ENCODE measurements at regions not wholly inside any gene's neighbourhood (a gene's known extent, or its start where the extent isn't known, plus 50 kb on each side); places are given as distances from the start of the nearest gene placed in this dataset.

GRCh38 chr21:18769599-18769998, 366.0 kb upstream of the TMPRSS15 start:
- no peak overlapping the region for H3K9ac ChIP-seq (ENCODE audit: low read length)

GRCh38 chr21:18771845-18772380, 368.3 kb upstream of the TMPRSS15 start:
- H2BK5ac ChIP-seq (ENCODE audit: low read depth, low read length, poor library complexity, severe bottlenecking): no peak overlapping the region
- no peak for DNase-seq
- H2AK5ac ChIP-seq (ENCODE audit: low read length, severe bottlenecking): no peak overlapping the region
- no peak overlapping the region for H4K91ac ChIP-seq (ENCODE audit: low read length)
- no peak overlapping the region for H3K4me3 ChIP-seq (ENCODE audit: insufficient read depth in 1 of 2, low read depth in 1 of 2, low read length in 2 of 2)
- H2BK12ac ChIP-seq (ENCODE audit: low read length in 2 of 2): no peak overlapping the region
- no peak overlapping the region for H3K18ac ChIP-seq (ENCODE audit: low read depth in 1 of 2, low read length in 2 of 2)
- no peak overlapping the region for H3K4ac ChIP-seq (ENCODE audit: low read depth in 1 of 2, low read length in 2 of 2)
- no peak overlapping the region for H2BK15ac ChIP-seq (ENCODE audit: low read depth, poor library complexity, severe bottlenecking)
- no peak overlapping the region for H3K4me2 ChIP-seq (ENCODE audit: low read length, poor library complexity, severe bottlenecking)
- no peak overlapping the region for H4K8ac ChIP-seq (ENCODE audit: low read length)
- no peak overlapping the region for H2BK120ac ChIP-seq (ENCODE audit: low read depth, low read length)
- no peaks in the 10 kb centered on the region for H3K4me1 ChIP-seq (ENCODE audit: control insufficient read depth, insufficient read depth, low read depth, low read length)
- no peak overlapping the region for H2AFZ ChIP-seq (ENCODE audit: low read depth, low read length)
- no peak overlapping the region for H3K14ac ChIP-seq (ENCODE audit: low read length in 2 of 2)
- no peaks in the 10 kb centered on the region for H3K9me3 ChIP-seq (ENCODE audit: control insufficient read depth, low read length)
- no peak overlapping the region for H3K27ac ChIP-seq (ENCODE audit: low read length, poor library complexity, severe bottlenecking)
- no peaks in the 10 kb centered on the region for H3K27me3 ChIP-seq (ENCODE audit: control insufficient read depth in 1 of 2, insufficient read depth in 1 of 2, low read length in 2 of 2)
- no peak overlapping the region for H3K9ac ChIP-seq (ENCODE audit: low read length)
- H3K36me3 ChIP-seq (ENCODE audit: control insufficient read depth in 1 of 2, insufficient read depth in 2 of 2, low read depth in 1 of 2, low read length in 2 of 2): no peaks in the 10 kb centered on the region
- 91% methylated on average over 2 of the region's 4 CpGs for WGBS
- no peaks in the 10 kb centered on the region for H3K79me1 ChIP-seq (replicated peaks; ENCODE audit: low read length, poor library complexity, severe bottlenecking)
- no peak overlapping the region for H3K23ac ChIP-seq (ENCODE audit: low read length in 2 of 2)

More at GRCh38 chr21:18769599-18769998, 366.0 kb upstream of the TMPRSS15 start:
- no peak overlapping the region for H3K18ac ChIP-seq (ENCODE audit: low read depth in 1 of 2, low read length in 2 of 2)
- no peak for DNase-seq
- no peak overlapping the region for H2BK12ac ChIP-seq (ENCODE audit: low read length in 2 of 2)
- no peak overlapping the region for H4K91ac ChIP-seq (ENCODE audit: low read length)
- no peaks in the 10 kb centered on the region for H3K79me1 ChIP-seq (replicated peaks; ENCODE audit: low read length, poor library complexity, severe bottlenecking)
- H2BK120ac ChIP-seq (ENCODE audit: low read depth, low read length): no peak overlapping the region
- H2BK15ac ChIP-seq (ENCODE audit: low read depth, poor library complexity, severe bottlenecking): no peak overlapping the region
- no peak overlapping the region for H3K4me3 ChIP-seq (ENCODE audit: insufficient read depth in 1 of 2, low read depth in 1 of 2, low read length in 2 of 2)
- H3K27me3 ChIP-seq (ENCODE audit: control insufficient read depth in 1 of 2, insufficient read depth in 1 of 2, low read length in 2 of 2): no peaks in the 10 kb centered on the region
- H2BK5ac ChIP-seq (ENCODE audit: low read depth, low read length, poor library complexity, severe bottlenecking): no peak overlapping the region
- H2AK5ac ChIP-seq (ENCODE audit: low read length, severe bottlenecking): no peak overlapping the region
- H3K27ac ChIP-seq (ENCODE audit: low read length, poor library complexity, severe bottlenecking): no peak overlapping the region
- no peak overlapping the region for H2AFZ ChIP-seq (ENCODE audit: low read depth, low read length)
- WGBS: 69% methylated on average over 2 of the region's 2 CpGs
- no peak overlapping the region for H4K8ac ChIP-seq (ENCODE audit: low read length)
- no peaks in the 10 kb centered on the region for H3K9me3 ChIP-seq (ENCODE audit: control insufficient read depth, low read length)
- H3K4me2 ChIP-seq (ENCODE audit: low read length, poor library complexity, severe bottlenecking): no peak overlapping the region
- H3K23ac ChIP-seq (ENCODE audit: low read length in 2 of 2): no peak overlapping the region
- H3K4me1 ChIP-seq (ENCODE audit: control insufficient read depth, insufficient read depth, low read depth, low read length): no peaks in the 10 kb centered on the region
- no peak overlapping the region for H3K4ac ChIP-seq (ENCODE audit: low read depth in 1 of 2, low read length in 2 of 2)
- no peak overlapping the region for H3K14ac ChIP-seq (ENCODE audit: low read length in 2 of 2)
- H3K36me3 ChIP-seq (ENCODE audit: control insufficient read depth in 1 of 2, insufficient read depth in 2 of 2, low read depth in 1 of 2, low read length in 2 of 2): no peaks in the 10 kb centered on the region

- Histone ChIP-seq H3K14ac (ENCODE audit: low read length in 2 of 2) (no peak overlapping the region), H3K23ac (ENCODE audit: low read length in 2 of 2) (no peak overlapping the region), H2AK5ac (ENCODE audit: low read length, severe bottlenecking) (no peak overlapping the region), H3K4me3 (ENCODE audit: insufficient read depth in 1 of 2, low read depth in 1 of 2, low read length in 2 of 2) (no peak overlapping the region), H4K91ac (ENCODE audit: low read length) (no peak overlapping the region), H3K9ac (ENCODE audit: low read length) (no peak overlapping the region), H3K27me3 (ENCODE audit: control insufficient read depth in 1 of 2, insufficient read depth in 1 of 2, low read length in 2 of 2) (no peaks in the 10 kb centered on the region), H2BK5ac (ENCODE audit: low read depth, low read length, poor library complexity, severe bottlenecking) (no peak overlapping the region), H3K27ac (ENCODE audit: low read length, poor library complexity, severe bottlenecking) (no peak overlapping the region), H3K36me3 (ENCODE audit: control insufficient read depth in 1 of 2, insufficient read depth in 2 of 2, low read depth in 1 of 2, low read length in 2 of 2) (no peaks in the 10 kb centered on the region), H3K18ac (ENCODE audit: low read depth in 1 of 2, low read length in 2 of 2) (no peak overlapping the region), H2BK15ac (ENCODE audit: low read depth, poor library complexity, severe bottlenecking) (no peak overlapping the region), H3K79me1 (replicated peaks; ENCODE audit: low read length, poor library complexity, severe bottlenecking) (no peaks in the 10 kb centered on the region), H3K4ac (ENCODE audit: low read depth in 1 of 2, low read length in 2 of 2) (no peak overlapping the region), H2AFZ (ENCODE audit: low read depth, low read length) (no peak overlapping the region), H3K9me3 (ENCODE audit: control insufficient read depth, low read length) (no peaks in the 10 kb centered on the region), H3K4me2 (ENCODE audit: low read length, poor library complexity, severe bottlenecking) (no peak overlapping the region), H4K8ac (ENCODE audit: low read length) (no peak overlapping the region), H2BK12ac (ENCODE audit: low read length in 2 of 2) (no peak overlapping the region), H2BK120ac (ENCODE audit: low read depth, low read length) (no peak overlapping the region), H3K4me1 (ENCODE audit: control insufficient read depth, insufficient read depth, low read depth, low read length) (no peaks in the 10 kb centered on the region)
- 77% methylated on average over 2 of the region's 2 CpGs for WGBS
- no peak for DNase-seq
These were observed 368.8 kb upstream of the TMPRSS15 start for GRCh38 chr21:18772404-18772803.

- no peak overlapping the region for H3K18ac ChIP-seq (ENCODE audit: low read depth in 1 of 2, low read length in 2 of 2)
- no peaks in the 10 kb centered on the region for H3K4me1 ChIP-seq (ENCODE audit: control insufficient read depth, insufficient read depth, low read depth, low read length)
- H3K27ac ChIP-seq (ENCODE audit: low read length, poor library complexity, severe bottlenecking): no peak overlapping the region
- WGBS: no CpG with 5 or more reads among the region's 2 CpGs
- no peak overlapping the region for H2BK15ac ChIP-seq (ENCODE audit: low read depth, poor library complexity, severe bottlenecking)
- H2BK120ac ChIP-seq (ENCODE audit: low read depth, low read length): no peak overlapping the region
- H4K91ac ChIP-seq (ENCODE audit: low read length): no peak overlapping the region
- no peak overlapping the region for H2AK5ac ChIP-seq (ENCODE audit: low read length, severe bottlenecking)
- H3K79me1 ChIP-seq (replicated peaks; ENCODE audit: low read length, poor library complexity, severe bottlenecking): no peaks in the 10 kb centered on the region
- H3K36me3 ChIP-seq (ENCODE audit: control insufficient read depth in 1 of 2, insufficient read depth in 2 of 2, low read depth in 1 of 2, low read length in 2 of 2): no peaks in the 10 kb centered on the region
- H3K4ac ChIP-seq (ENCODE audit: low read depth in 1 of 2, low read length in 2 of 2): no peak overlapping the region
- no peak overlapping the region for H3K14ac ChIP-seq (ENCODE audit: low read length in 2 of 2)
- no peak overlapping the region for H3K23ac ChIP-seq (ENCODE audit: low read length in 2 of 2)
- H2AFZ ChIP-seq (ENCODE audit: low read depth, low read length): no peak overlapping the region
- H4K8ac ChIP-seq (ENCODE audit: low read length): no peak overlapping the region
- H2BK5ac ChIP-seq (ENCODE audit: low read depth, low read length, poor library complexity, severe bottlenecking): no peak overlapping the region
- H3K27me3 ChIP-seq (ENCODE audit: control insufficient read depth in 1 of 2, insufficient read depth in 1 of 2, low read length in 2 of 2): no peaks in the 10 kb centered on the region
- no peak overlapping the region for H3K4me3 ChIP-seq (ENCODE audit: insufficient read depth in 1 of 2, low read depth in 1 of 2, low read length in 2 of 2)
- no peaks in the 10 kb centered on the region for H3K9me3 ChIP-seq (ENCODE audit: control insufficient read depth, low read length)
- H3K4me2 ChIP-seq (ENCODE audit: low read length, poor library complexity, severe bottlenecking): no peak overlapping the region
- no peak overlapping the region for H2BK12ac ChIP-seq (ENCODE audit: low read length in 2 of 2)
- DNase-seq: no peak
- H3K9ac ChIP-seq (ENCODE audit: low read length): no peak overlapping the region
These were observed 369.3 kb upstream of the TMPRSS15 start for GRCh38 chr21:18772897-18773296.

All from mesenchymal stem cell (in vitro differentiated cells and primary cell).